ENCODE measurements at regions not wholly inside any gene's neighbourhood (a gene's known extent, or its start where the extent isn't known, plus 50 kb on each side); places are given as distances from the start of the nearest gene placed in this dataset.

- no peak for DNase-seq
Measured at GRCh38 chr14:30077946-30078345, 150.3 kb upstream of the PRKD1 start.

DNA sequence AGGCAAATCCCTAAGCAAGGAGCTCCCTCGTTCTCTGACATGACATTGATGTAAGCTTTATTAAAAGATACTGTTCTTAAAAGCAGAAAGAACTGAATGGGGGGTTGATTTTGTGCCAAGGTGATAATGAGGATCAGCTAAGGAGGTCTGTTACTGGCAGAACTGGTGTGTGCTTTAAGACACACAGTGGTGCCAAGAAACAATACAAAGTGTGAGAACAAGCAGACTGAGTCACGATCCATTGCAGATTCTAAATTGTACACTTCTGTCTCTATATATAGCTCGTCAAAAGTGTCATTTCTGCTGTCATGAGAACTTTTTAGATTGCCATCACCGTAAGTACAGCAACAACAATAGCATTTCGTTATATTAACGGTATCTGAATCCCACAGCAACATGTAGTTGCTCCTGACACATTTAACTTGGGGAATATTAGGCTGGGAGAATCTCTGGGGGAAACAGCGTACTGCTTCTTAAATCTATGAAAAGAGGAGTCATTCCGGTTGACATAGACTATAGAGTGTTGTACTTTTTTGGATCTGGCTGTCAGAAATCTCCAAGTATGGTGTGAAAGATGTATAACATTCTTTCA is 151.3 kb upstream of the PRKD1 start:
- DNase-seq, result no peak

DNA sequence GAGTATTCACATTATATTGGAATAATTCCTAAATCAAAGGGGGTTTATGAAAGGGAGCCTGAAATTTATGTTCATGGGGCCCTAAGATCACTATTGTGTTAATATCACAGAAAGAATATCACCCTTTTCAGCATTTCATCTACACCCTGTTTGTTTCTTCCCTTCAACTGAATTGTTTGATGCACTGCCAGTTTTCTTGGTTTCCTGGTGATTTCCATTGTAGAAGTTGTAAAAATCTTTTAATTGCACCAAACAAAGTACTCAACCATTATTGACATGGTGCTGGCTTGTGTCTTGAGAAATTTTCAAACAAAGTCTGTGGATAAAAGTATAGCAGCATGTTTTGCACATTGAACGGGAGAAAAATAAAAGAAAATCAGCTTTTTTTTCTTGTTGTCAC is 154.8 kb upstream of the PRKD1 start:
- no peak for DNase-seq

GRCh38 chr14:30084811-30085210 is 157.2 kb upstream of the PRKD1 start:
- no peak for DNase-seq

DNA sequence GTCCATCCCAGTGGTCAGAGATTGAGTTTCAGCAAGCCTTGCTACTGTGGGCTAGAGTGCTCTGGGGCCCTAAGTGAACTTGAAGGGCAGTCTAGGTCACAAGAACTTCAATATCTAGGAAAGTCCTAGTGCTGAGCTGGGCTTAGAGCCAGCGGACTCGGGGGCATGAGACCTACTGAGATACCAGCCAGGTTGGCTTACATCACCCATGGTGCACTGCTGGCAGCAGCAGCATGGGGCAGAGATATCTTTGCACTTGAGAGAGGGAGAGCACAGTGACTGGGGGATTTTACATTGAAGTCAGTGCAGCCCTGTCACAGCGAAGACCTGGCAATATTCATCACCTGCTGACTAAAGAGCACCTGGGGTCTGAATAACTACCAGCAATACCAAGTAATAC is 158.3 kb upstream of the PRKD1 start:
- DNase-seq, result no peak

GRCh38 chr14:30088620-30089019 is 161.0 kb upstream of the PRKD1 start:
- no peak for DNase-seq

- DNase-seq, result no peak
Measured at GRCh38 chr14:30108975-30109700, 181.5 kb upstream of the PRKD1 start.

DNA sequence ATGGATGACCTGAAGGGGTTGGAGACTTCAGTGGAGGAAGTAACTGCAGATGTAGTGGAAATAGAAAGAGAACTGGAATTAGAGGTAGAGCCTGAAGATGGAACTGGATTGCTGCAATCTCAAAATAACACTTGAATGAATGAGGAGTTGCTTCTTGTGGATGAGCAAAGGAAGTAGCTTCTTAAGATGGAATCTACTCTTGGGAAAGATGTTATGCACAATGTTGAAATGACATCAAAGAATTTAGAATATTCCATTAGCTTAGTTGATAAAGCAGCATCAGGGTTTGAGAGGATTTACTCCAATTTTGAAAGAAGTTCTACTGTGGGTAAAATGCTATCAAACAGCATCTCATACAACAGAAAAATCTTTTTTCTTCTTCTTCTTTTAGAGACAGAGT is 186.4 kb upstream of the PRKD1 start:
- no peak for DNase-seq

DNA sequence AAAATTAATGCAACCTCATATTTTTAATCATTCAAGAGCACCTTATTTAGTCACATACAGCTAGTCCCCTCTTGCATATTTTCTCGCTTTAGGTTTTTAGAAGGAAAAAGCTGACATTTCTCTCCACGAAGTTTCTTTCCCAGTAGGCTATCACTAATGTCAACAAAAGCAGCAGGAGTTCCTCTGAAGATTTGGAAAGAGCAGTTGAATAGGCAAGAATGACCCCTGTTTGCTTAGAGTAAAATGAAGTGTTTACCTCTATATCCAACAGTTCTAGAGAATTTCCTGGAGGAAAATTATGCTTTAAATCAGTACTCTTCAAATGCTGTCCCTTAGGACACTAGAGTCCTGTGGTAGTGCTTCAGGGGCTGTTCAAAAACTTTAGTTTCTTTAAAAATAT is 188.1 kb upstream of the PRKD1 start:
- no peak for DNase-seq

- DNase-seq, result no peak
Measured at GRCh38 chr14:30118992-30119640, 191.5 kb upstream of the PRKD1 start.

- DNase-seq, result no peak
Measured at GRCh38 chr14:30125322-30125979, 197.8 kb upstream of the PRKD1 start.

- DNase-seq, result no peak
Measured at GRCh38 chr14:30129807-30130206, 202.2 kb upstream of the PRKD1 start.

DNA sequence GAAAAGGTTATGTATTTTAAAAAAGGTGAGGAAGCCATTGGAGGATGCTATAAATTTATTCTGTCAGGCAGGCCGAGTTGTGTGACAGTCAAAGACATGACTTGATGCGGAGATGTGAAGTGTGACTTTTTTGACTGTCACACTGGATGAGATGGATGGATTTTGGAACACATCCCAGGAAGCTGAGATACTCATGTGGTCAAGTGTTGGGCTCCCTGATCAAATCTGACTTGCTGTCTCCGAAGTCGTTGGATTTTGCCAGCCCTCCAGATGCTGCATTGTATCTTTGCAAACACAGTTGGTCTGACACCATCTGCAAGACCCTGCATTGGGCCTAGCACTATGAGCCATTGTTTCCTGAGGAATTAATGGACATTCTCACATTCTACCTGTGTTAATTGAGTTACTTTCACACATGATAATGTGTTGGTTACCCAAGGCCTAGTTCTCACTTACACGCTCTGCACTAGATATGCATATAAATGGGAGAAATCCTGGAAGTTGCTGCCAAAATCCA is 204.0 kb upstream of the PRKD1 start:
- DNase-seq, result no peak

DNA sequence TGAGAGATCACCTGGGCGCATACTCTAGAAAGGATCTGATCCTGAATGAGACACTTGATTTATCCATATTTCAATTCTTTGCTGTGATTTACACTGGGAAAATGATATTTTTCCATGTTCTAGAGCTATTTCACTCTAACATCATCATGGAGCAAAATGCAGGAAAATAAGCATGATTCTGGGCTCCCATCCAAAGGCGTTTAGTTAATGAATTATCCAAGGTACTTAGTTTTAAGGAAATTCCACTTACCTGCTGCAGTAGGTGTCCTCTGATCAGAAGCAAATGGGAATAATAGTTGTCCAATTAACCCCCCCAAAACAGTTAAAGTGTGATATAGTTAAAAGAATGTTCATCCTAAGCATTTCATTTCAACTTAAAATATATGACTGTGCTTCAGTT is 204.5 kb upstream of the PRKD1 start:
- no peak for DNase-seq

GRCh38 chr14:30134936-30135335 is 207.3 kb upstream of the PRKD1 start:
- DNase-seq, result no peak

GRCh38 chr14:30138567-30138966 is 210.9 kb upstream of the PRKD1 start:
- DNase-seq, result no peak

GRCh38 chr14:30142216-30142615 is 214.6 kb upstream of the PRKD1 start:
- DNase-seq, result no peak

- DNase-seq, result no peak
Measured at GRCh38 chr14:30143627-30144026, 216.0 kb upstream of the PRKD1 start.

DNA sequence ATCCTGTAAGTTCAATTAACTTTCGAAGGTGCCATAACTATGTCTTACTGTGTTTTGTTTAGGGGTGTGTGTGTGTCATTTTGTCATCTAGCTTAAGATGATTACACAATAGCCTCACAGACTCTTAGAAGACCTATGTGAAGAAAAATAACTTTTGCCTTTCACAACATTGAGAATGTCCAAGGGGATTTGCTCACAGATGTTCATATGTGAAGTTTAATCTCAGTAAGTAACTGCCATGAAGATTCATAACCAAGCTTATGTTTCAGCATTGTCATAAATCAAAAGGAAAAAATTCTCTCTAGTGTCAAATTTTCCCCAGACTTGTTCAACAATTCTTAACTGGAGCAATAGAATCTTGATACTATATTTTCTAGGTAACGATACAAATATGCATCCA is 226.1 kb upstream of the PRKD1 start:
- no peak for DNase-seq

DNA sequence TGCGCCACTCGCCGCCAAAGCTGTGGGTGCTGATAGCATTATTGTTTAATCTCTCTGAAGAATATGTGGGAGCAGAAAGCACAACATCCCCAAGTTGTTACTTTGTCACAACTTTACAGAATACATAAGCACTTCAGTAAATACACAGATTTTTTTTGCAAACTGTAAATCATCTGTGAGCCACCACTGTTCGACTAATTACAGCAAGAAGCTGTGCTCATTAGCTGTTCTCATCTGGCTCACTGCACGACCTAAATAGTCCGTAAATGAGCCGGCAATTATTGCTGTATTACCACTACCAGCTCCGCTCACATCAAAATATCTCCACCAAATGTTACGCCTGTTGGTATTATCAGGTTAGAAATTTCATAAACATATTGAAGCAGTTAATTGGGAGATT is 228.9 kb upstream of the PRKD1 start:
- DNase-seq, result no peak

DNA sequence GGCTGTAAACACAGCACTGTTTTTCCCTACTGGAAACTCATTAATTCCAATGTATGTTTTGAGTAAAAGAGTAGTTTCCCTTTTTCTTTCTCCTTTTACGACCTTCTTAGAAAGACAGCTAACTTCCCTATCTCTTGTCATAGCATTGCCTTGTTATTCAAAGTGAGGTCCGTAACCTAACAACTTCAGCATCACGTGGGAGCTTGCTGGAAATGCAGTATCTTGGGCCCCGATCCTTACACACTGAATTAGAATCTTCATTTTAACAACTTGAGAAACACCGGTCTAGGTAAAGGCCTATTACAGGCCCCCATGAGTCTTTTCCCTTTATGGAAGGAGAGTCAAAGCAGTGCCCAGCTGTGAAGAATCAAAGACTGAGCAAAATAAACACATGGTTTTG is 230.7 kb upstream of the PRKD1 start:
- no peak for DNase-seq

- DNase-seq, result no peak
Measured at GRCh38 chr14:30159374-30159773, 231.7 kb upstream of the PRKD1 start.

DNA sequence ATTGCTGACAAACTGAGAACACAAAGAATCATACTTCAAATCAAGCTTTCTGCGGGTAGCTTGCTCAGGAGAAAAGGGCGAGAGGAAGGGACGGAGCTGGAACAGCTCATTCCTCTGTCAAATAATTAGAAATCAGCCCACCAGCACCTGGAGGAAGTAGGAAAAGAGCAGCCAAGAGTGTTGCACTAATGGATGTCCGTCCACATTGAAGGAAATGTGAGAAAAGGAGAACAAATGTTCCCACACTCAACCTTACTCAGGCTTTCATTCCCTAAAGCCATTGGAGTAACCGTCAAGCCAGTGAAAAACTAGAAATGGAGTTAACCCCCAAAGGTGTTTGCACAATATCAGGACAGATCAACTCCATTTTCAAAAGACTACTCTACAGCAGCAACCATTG is 233.0 kb upstream of the PRKD1 start:
- no peak for DNase-seq

GRCh38 chr14:30162066-30162465 is 234.4 kb upstream of the PRKD1 start:
- no peak for DNase-seq

All from CD4-positive, alpha-beta T cell treated with Interleukin-6 for 4 hours (primary cell).